ENCODE measurements at regions not wholly inside any gene's neighbourhood (a gene's known extent, or its start where the extent isn't known, plus 50 kb on each side); places are given as distances from the start of the nearest gene placed in this dataset.
A peak's percentile ranks its signal among the peaks of the same experiment; 100 is the strongest.
"Not testable (repeated sequence)": the region's sequence is repeated elsewhere in the genome, so short reads cannot be mapped to it uniquely, and the experiment has no call there.

- no peak for DNase-seq (ENCODE audit: low read depth, low spot score)
- no peak overlapping the region for H3K4me3 ChIP-seq (ENCODE audit: low read length)
Measured at GRCh38 chr2:105553538-105554196, 154.8 kb upstream of the FHL2 start.

DNA sequence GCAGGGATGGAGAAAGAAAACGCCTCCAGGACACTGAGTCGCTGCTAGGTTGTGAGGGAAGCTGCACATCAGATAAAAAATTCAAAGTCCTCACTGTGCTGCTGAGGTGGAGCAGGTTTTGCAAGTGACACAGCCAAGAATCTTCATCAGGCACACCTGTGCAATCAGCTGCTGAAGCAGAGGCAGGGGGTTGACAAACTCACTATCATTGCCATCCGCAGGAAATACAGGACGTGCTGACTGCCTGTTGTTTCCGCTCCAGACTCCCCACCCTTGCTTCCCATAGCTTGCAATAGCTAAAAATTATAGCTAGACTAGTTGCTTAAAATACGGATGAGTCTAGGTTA lies 147.8 kb upstream of the FHL2 start:
- H3K4me3 ChIP-seq (ENCODE audit: low read length), result peak overlapping the region; percentile 22
- DNase-seq (ENCODE audit: low read depth, low spot score), result peak; percentile 63

DNA sequence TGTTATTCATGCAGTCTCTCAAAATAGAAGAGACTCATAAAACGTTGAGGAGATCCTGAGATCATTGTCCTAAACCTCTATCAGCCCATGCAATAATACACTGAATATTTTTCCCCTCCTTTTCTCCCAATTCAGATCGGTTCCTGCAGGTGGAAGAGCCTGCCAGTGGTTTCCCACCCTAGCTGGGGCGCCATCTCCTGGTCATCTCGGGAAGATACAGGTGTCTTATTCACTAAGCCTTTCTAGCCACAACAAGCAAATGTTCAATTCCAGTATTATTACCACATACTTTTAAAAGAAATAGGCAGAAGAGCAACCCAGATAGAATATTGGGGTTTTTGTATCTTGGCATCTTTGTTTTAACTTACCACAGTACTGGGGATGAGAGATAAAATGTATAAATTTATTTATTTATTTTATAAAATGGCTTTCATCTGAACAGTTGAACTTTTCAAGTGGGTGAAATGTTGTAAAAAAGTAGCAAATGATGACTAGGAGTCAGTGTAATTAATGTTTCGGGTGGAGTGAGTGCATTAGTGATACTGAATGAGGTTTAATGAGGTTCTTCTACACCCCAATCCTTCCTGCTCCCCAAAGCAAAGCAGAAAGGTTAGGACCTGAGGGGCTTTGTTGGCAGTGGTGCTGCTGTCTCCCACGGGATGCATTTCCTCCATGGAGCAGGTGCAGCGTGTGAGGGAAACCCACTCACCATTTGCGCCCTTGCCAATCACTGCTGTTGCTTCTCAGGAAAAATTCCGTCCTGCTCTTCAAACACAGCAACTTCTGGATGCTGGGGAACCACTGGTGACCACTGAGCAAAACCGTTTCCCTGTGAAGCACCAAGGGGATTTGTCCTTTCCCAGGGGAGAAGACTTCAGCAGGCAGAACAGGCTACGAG lies 147.1 kb upstream of the FHL2 start:
- peak overlapping the region; percentile 22 for H3K4me3 ChIP-seq (ENCODE audit: low read length)

DNA sequence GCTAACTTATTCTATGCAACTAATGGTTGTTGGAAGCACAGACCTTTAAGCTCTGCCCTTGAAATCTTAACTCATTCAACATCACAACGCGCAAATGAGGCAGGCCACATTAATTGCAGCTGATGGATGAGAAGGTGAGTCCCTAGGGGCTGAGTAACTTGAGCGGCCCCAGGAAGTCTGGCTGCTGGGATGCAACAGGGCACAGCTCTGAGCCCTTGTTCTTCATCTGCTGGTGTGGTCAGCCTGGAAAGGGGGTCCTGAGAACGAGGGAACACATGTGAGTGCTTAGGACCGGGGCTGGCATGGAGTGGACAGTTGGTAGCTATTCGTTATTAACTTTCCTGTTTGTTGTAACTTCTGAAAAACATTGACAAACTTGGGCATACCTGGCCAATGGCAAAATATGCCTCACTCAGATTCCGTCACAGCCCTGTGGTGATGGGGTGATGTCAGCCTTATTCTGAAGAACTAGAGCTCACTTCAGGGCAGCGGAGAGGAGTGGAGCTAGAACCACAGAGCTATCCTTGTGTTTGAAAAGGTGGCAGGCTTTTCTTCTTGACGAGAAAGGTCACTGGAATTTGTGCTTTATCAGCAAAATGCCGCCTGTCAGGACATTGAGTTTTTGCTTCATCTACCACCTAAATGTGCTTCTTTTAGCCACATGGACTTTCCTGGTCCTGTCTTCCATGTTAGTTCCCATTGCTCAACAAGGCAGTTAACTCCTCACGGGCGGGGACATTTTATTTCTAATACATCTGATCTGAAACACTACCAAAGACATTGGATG lies 145.9 kb upstream of the FHL2 start:
- no peak for DNase-seq (ENCODE audit: low read depth, low spot score)
- H3K4me3 ChIP-seq (ENCODE audit: low read length), result no peak overlapping the region

More for the DNA sequence above, 147.1 kb upstream of the FHL2 start:
- peak; percentile 60 for DNase-seq (ENCODE audit: low read depth, low spot score)

- no peak overlapping the region for H3K4me3 ChIP-seq (ENCODE audit: low read length)
- no peak for DNase-seq (ENCODE audit: low read depth, low spot score)
Measured at GRCh38 chr2:105541189-105542050, 142.6 kb upstream of the FHL2 start.

- DNase-seq (ENCODE audit: low read depth, low spot score), result no peak
- no peak overlapping the region for H3K4me3 ChIP-seq (ENCODE audit: low read length)
Measured at GRCh38 chr2:105540642-105541041, 141.8 kb upstream of the FHL2 start.

DNA sequence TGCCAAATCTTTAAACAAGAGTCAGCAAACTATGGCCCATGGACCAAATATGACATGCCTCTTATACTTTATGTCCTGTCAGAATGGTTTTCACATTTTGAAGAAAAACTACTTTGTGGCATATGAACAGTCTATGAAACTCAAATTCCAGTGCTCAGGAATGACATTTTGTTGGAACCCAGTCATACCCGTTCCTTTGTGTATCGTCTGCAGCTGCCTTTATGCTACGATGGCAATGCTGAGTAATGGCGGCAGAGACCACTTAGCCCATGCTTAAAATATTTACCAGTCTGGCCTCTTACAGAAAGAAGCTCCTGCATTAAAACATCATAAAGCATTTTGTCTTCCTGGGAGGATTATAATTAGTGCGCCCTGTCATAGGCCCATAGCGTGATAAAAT lies 140.5 kb upstream of the FHL2 start:
- no peak overlapping the region for H3K4me3 ChIP-seq (ENCODE audit: low read length)

DNA sequence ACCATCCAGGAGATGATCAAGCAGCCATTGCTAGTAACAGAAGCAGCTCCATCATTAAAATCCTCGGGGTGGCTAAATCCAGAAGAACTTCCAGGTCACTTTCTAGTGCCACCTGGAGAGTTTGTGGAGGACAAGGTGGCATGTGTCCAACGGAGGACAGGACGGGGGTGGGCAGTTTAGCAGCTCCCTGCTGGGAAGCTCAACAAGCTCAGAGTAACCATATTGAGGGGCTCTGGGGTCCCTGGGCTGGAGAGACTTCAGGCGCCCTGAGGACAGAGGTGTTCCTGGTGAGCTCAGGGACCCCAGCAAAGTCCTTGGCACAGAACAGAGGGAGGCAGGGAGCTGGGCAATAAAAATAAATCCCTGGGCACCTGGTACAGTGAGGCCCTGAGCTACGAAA lies 140.0 kb upstream of the FHL2 start:
- H3K4me3 ChIP-seq (ENCODE audit: low read length), result no peak overlapping the region
- DNase-seq (ENCODE audit: low read depth, low spot score), result no peak

More for the DNA sequence above, 140.5 kb upstream of the FHL2 start:
- no peak for DNase-seq (ENCODE audit: low read depth, low spot score)

DNA sequence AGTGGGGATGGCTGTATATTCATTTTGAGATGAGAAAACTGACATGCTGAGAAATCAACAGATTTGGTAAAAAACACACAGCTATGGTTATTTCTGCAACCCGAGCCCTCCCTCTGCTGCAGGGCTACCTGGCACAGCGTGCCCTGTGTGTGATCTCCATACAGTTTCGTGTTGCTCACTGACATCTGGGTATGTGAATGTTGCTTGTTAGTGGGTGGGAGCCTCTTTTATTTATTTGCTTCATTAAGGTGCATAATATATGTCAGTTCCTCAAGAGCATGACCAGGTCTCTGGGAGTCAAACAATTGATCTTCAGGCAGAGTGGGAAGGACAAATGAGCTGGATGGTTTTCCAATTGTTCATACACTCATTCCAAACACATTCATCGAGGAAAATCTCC lies 139.1 kb upstream of the FHL2 start:
- H3K4me3 ChIP-seq (ENCODE audit: low read length), result no peak overlapping the region
- DNase-seq (ENCODE audit: low read depth, low spot score), result no peak

DNA sequence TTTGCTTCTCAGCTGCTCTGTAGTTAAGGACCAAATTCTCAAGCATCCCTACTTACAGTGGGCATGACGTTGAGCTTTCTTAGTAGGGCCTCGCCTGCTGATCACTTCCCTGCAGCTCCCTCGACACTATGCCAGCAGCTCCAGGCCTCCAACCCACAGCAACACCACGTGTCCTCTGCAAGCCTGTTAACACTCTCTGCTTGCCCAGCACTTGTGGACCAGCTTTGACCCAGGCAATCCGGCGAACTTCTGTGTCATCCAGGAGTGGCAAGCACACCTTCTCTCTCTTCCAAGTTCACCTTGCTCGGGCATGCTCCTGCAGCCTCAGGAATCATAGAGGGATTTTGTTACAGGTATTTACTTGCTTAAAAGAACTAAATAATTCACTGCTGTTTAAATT lies 138.6 kb upstream of the FHL2 start:
- no peak overlapping the region for H3K4me3 ChIP-seq (ENCODE audit: low read length)
- DNase-seq (ENCODE audit: low read depth, low spot score), result no peak

- no peak overlapping the region for H3K4me3 ChIP-seq (ENCODE audit: low read length)
- DNase-seq (ENCODE audit: low read depth, low spot score), result no peak
Measured at GRCh38 chr2:105536175-105536574, 137.3 kb upstream of the FHL2 start.

DNA sequence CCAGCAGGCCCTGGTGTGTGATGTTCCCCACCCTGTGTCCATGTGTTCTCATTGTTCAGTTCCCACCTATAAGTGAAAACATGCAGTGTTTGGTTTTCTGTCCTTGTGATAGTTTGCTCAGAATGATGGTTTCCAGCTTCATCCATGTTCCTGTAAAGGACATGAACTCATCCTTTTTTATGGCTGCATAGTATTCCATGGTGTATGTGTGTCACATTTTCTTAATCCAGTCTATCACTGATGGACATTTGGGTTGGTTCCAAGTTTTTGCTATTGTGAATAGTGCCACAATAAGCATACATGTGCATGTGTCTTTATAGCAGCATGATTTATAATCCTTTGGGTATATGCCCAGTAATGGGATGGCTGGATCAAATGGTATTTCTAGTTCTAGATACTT lies 130.4 kb upstream of the FHL2 start:
- H3K4me3 ChIP-seq (ENCODE audit: low read length); DNase-seq (ENCODE audit: low read depth, low spot score): not testable (repeated sequence)

DNA sequence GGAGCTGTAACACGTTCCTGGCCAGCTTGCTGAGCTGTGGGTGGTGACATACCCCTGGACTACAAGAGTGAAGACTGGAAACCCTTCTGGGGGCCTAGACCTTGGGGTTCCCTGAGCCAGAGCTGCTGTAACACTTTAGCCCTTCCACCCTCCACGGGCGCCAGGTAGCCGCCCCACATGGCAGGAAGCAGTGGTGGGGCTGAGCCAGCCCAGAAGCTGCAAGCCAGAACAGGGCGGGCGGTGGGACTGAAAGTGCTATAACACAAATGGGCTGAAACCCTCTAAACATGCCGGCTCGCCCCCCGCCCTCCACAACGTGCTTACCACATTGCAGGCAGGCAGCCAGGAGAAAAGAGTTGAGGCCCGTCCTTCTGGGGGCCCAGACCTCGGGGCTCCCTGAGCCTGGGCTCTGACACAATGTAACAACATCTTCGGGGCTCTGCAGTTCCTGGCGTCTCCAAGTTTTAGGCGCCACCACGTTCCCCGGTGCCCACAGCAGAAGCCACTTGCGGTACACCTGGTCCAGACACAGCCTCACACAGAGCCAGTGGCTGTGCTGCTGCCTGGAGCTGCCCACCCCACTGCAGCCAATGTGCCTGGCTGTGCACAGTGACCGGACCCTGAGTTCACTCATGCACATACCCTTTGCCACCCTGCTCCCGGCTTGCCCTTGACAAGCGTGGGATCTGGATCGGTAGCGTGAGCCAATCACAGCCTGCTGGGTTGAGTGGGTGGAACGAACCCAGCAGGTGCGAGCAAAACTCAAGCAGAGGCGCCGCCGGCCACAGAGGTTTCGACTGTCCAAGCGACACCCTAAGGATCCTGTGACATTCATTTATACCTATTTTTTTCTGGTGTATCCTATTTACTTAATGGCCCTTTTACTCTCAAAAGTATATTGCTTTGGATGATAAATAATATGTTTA lies 127.4 kb upstream of the FHL2 start:
- H3K4me3 ChIP-seq (ENCODE audit: low read length), result no peak overlapping the region
- no peak for DNase-seq (ENCODE audit: low read depth, low spot score)

- DNase-seq (ENCODE audit: low read depth, low spot score), result no peak
- H3K4me3 ChIP-seq (ENCODE audit: low read length), result no peak overlapping the region
Measured at GRCh38 chr2:105525201-105525600, 126.3 kb upstream of the FHL2 start.

DNA sequence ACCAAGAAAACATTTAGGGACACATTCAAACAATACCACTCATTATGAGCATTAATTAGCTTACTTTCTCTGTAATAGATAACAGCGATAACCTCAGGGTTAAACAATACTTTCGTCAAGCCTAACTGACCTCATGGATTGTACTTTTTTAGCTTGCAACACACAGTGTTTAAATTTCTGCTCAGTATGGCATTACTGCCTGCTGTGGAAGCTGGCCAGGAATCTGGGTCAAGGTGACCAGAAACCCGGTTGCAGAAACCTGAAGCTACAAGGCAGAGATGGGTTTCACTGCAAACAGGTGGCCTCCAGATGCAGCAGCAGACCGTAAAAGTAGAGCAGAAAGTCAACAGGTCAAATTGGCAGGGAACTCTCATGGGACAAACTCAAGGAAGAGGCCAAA lies 123.8 kb upstream of the FHL2 start:
- no peak overlapping the region for H3K4me3 ChIP-seq (ENCODE audit: low read length)
- no peak for DNase-seq (ENCODE audit: low read depth, low spot score)

DNA sequence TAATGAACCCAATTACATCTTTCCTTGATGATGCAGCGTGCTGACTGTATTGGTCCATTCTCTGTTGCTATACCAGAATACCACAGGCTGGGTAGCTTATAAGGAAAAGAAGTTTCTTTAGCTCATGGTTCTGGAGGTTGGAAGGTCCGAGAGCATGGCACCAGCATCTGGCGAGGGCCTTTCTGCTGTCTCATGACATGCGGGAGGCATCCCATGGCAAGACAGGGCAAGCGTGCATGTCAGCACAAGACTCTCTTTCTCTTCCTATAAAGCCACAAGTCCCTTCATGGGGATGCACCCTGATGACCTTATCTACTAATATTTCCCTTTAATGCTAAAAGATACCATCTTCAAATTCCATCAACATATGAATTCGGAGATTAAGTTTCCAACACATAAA lies 122.8 kb upstream of the FHL2 start:
- no peak overlapping the region for H3K4me3 ChIP-seq (ENCODE audit: low read length)
- DNase-seq (ENCODE audit: low read depth, low spot score), result no peak

DNA sequence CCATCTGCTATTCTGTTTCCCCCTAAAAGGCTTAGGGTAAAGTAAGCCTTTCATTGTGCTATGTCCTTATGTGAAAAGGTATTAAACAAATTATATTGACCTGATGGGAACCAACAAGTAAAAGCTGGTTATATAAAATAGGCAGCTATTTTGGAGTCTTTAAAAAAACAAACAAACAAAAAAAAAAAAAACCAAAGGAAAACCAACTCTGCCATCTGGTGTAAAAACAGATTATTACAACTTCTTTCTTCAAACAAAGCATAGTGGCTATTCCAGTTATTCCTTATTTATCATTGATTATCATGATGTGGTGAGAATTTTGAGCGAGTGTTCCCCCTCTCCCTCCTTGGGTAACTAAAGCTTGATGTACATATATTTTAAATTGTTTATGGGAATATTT lies 122.3 kb upstream of the FHL2 start:
- H3K4me3 ChIP-seq (ENCODE audit: low read length), result no peak overlapping the region
- DNase-seq (ENCODE audit: low read depth, low spot score), result no peak

- DNase-seq (ENCODE audit: low read depth, low spot score), result no peak
Measured at GRCh38 chr2:105519516-105519915, 120.7 kb upstream of the FHL2 start.

More at GRCh38 chr2:105519516-105519915, 120.7 kb upstream of the FHL2 start:
- no peak overlapping the region for H3K4me3 ChIP-seq (ENCODE audit: low read length)

All from Jurkat, Clone E6-1 (cell line).